Skeletal muscle tissue (tissue), 3 donors: ENCODE measurements at regions not wholly inside any gene's neighbourhood (a gene's known extent, or its start where the extent isn't known, plus 50 kb on each side); places are given as distances from the start of the nearest gene placed in this dataset.
A peak's percentile ranks its signal among the peaks of the same experiment; 100 is the strongest.

Experiments
- H3K27ac ChIP-seq: one replicate; pipeline ENCODE4 v1.7.0; 2013; ENCODE audit warnings: mild to moderate bottlenecking, low read depth, low read length, inconsistent platforms
- H3K27me3 ChIP-seq, 3 donors: one replicate each; pipeline ENCODE4 v1.7.0; 2013; ENCODE audit warnings: low read length in 3 of 3; ENCODE audit not compliant: control insufficient read depth in 3 of 3, insufficient read depth in 3 of 3
- H3K36me3 ChIP-seq, 3 donors: one replicate each; pipeline ENCODE4 v1.7.0; 2013; ENCODE audit warnings: low read length in 3 of 3; ENCODE audit not compliant: control insufficient read depth in 3 of 3, insufficient read depth in 3 of 3
- H3K4me1 ChIP-seq, 3 donors: one replicate each; pipeline ENCODE4 v1.7.0; 2013; ENCODE audit warnings: low read length in 3 of 3, mild to moderate bottlenecking in 3 of 3; ENCODE audit not compliant: control insufficient read depth in 3 of 3, insufficient read depth in 3 of 3
- H3K4me3 ChIP-seq, 3 donors: one replicate each; pipeline ENCODE4 v1.7.0; 2013; ENCODE audit warnings: low read length in 3 of 3
- H3K9ac ChIP-seq, 3 donors: one replicate each; pipeline ENCODE4 v1.7.0; 2013; ENCODE audit warnings: low read length in 3 of 3, mild to moderate bottlenecking in 3 of 3, moderate library complexity in 2 of 3, low read depth in 1 of 3
- H3K9me3 ChIP-seq, 3 donors: one replicate each; pipeline ENCODE4 v1.7.0; 2013; ENCODE audit warnings: low read length in 3 of 3; ENCODE audit not compliant: control insufficient read depth in 3 of 3
- donor health status: Osteomylitis.

GRCh38 chr18:34976899-34977837 is 64.0 kb upstream of the MAPRE2 start:
- no peaks in the 10 kb centered on the region for H3K36me3 ChIP-seq
- peak overlapping the region; percentile 96 to 99 (median 99) for H3K9ac ChIP-seq
- no peaks in the 10 kb centered on the region for H3K9me3 ChIP-seq
- peaks cover 14 to 41% (median 26%) of the 10 kb centered on the region in 3 donors for H3K4me1 ChIP-seq
- peak overlapping the region; percentile 92 for H3K27ac ChIP-seq
- peak overlapping the region; percentile 90 to 95 (median 94) for H3K4me3 ChIP-seq
- H3K27me3 ChIP-seq: no peaks in the 10 kb centered on the region

- Histone ChIP-seq H3K27ac (peak overlapping the region; percentile 92), H3K9ac (peak overlapping the region; percentile 96 to 99 (median 99))
Measured at GRCh38 chr18:34977838-34978532, 63.2 kb upstream of the MAPRE2 start.

GRCh38 chr18:34978533-34978893 is 62.7 kb upstream of the MAPRE2 start:
- Histone ChIP-seq H3K9me3 (no peaks in the 10 kb centered on the region), H3K27ac (peak overlapping the region; percentile 92), H3K9ac (peak overlapping the region; percentile 96 to 99 (median 99)), H3K36me3 (no peaks in the 10 kb centered on the region), H3K4me3 (peak overlapping the region; percentile 90 to 95 (median 94)), H3K27me3 (no peaks in the 10 kb centered on the region), H3K4me1 (peaks cover 14 to 28% (median 17%) of the 10 kb centered on the region in 3 donors)

More at GRCh38 chr18:34977838-34978532, 63.2 kb upstream of the MAPRE2 start:
- Histone ChIP-seq H3K4me1 (peaks cover 14 to 33% (median 21%) of the 10 kb centered on the region in 3 donors), H3K27me3 (no peaks in the 10 kb centered on the region), H3K4me3 (peak overlapping the region; percentile 90 to 95 (median 94)), H3K36me3 (no peaks in the 10 kb centered on the region), H3K9me3 (no peaks in the 10 kb centered on the region)

GRCh38 chr18:34978953-34979608 is 62.1 kb upstream of the MAPRE2 start:
- H3K9me3 ChIP-seq: no peaks in the 10 kb centered on the region
- H3K36me3 ChIP-seq: no peaks in the 10 kb centered on the region
- peak overlapping the region; percentile 90 to 95 (median 94) for H3K4me3 ChIP-seq
- peak overlapping the region; percentile 92 for H3K27ac ChIP-seq
- H3K4me1 ChIP-seq: peaks cover 14 to 28% (median 15%) of the 10 kb centered on the region in 3 donors
- peak overlapping the region; percentile 96 to 99 (median 99) for H3K9ac ChIP-seq
- H3K27me3 ChIP-seq: no peaks in the 10 kb centered on the region

GRCh38 chr18:34981487-34981886 is 59.7 kb upstream of the MAPRE2 start:
- Histone ChIP-seq H3K9me3 (no peaks in the 10 kb centered on the region), H3K27me3 (no peaks in the 10 kb centered on the region), H3K4me3 (no peak overlapping the region), H3K4me1 (peaks cover 5 to 17% (median 12%) of the 10 kb centered on the region in 3 donors), H3K9ac (no peak overlapping the region), H3K27ac (no peak overlapping the region), H3K36me3 (no peaks in the 10 kb centered on the region)

GRCh38 chr18:34985963-34986362 is 55.2 kb upstream of the MAPRE2 start:
- Histone ChIP-seq H3K4me3 (no peak overlapping the region), H3K27me3 (no peaks in the 10 kb centered on the region), H3K27ac (peak overlapping the region; percentile 11), H3K9ac (no peak overlapping the region), H3K4me1 (peaks cover 6 to 21% (median 8%) of the 10 kb centered on the region in 3 donors), H3K36me3 (no peaks in the 10 kb centered on the region), H3K9me3 (no peaks in the 10 kb centered on the region)

- no peaks in the 10 kb centered on the region for H3K27me3 ChIP-seq
- H3K4me1 ChIP-seq: peaks cover 11 to 32% (median 23%) of the 10 kb centered on the region in 3 donors
- peaks cover 0 to 4% (median 2%) of the 10 kb centered on the region in 3 donors for H3K36me3 ChIP-seq
- H3K9ac ChIP-seq: no peak overlapping the region
- no peaks in the 10 kb centered on the region for H3K9me3 ChIP-seq
- peak overlapping the region; percentile 73 for H3K27ac ChIP-seq
- H3K4me3 ChIP-seq: no peak overlapping the region
Measured at GRCh38 chr18:34990597-34990996, 50.6 kb upstream of the MAPRE2 start.

- Histone ChIP-seq H3K4me1 (peaks cover 11 to 32% (median 23%) of the 10 kb centered on the region in 3 donors), H3K27ac (peak overlapping the region; percentile 73), H3K4me3 (no peak overlapping the region), H3K27me3 (no peaks in the 10 kb centered on the region), H3K36me3 (peaks cover 0 to 4% (median 2%) of the 10 kb centered on the region in 3 donors), H3K9ac (no peak overlapping the region), H3K9me3 (no peaks in the 10 kb centered on the region)
Measured at GRCh38 chr18:34991152-34991551, 50.1 kb upstream of the MAPRE2 start.
